ENCODE measurements at regions not wholly inside any gene's neighbourhood (a gene's known extent, or its start where the extent isn't known, plus 50 kb on each side); places are given as distances from the start of the nearest gene placed in this dataset.

- TF ChIP-seq ZNF394 (tag by site-specific recombination; IDR thresholded peaks at IDR 0.05; ENCODE audit: borderline replicate concordance) = no peak
- no peak for TF ChIP-seq ZNF670 (tag by site-specific recombination; IDR thresholded peaks at IDR 0.05; ENCODE audit: low read depth)
- TF ChIP-seq ZNF223 (tag by site-specific recombination; IDR thresholded peaks at IDR 0.05) = no peak
- TF ChIP-seq ZNF335 (tag by site-specific recombination; conservative IDR thresholded peaks at IDR 0.05) = no peak
- no peak for TF ChIP-seq ZNF623 (tag by site-specific recombination; IDR thresholded peaks at IDR 0.05)
- no peak for TF ChIP-seq ZNF558 (tag by site-specific recombination; IDR thresholded peaks at IDR 0.05)
- TF ChIP-seq ZNF114 (tag by site-specific recombination; IDR thresholded peaks at IDR 0.05) = no peak
- no peak for TF ChIP-seq BCL11B (tag by site-specific recombination; IDR thresholded peaks at IDR 0.05; ENCODE audit: low read depth)
Observed at GRCh38 chr4:12221031-12221430, 792.3 kb upstream of the HS3ST1 start (continued).

- POLR2A ChIA-PET = no interaction called here
- H3K9me3 ChIP-seq (ENCODE audit: control insufficient read depth, insufficient read depth, low read depth, low read length) = no peaks in the 10 kb centered on the region
- CTCF ChIA-PET = no interaction called here
- H3K27ac ChIP-seq (ENCODE audit: extremely low read depth, low read depth, low read length) = no peak overlapping the region
- H3K36me3 ChIP-seq (ENCODE audit: control insufficient read depth in 2 of 2, insufficient read depth in 1 of 2, low read length in 2 of 2) = no peaks in the 10 kb centered on the region
- no peak overlapping the region for H3K4me3 ChIP-seq (ENCODE audit: low read depth, low read length)
- no peaks in the 10 kb centered on the region for H3K4me1 ChIP-seq (ENCODE audit: control insufficient read depth, insufficient read depth, low read length)
- TF ChIP-seq ZNF48 (tag by site-specific recombination; IDR thresholded peaks at IDR 0.05) (no peak), ZNF23 (tag by site-specific recombination; IDR thresholded peaks at IDR 0.05; ENCODE audit: borderline replicate concordance) (no peak), ZNF785 (tag by site-specific recombination; IDR thresholded peaks at IDR 0.05) (no peak), KLF7 (tag by site-specific recombination; IDR thresholded peaks at IDR 0.05; ENCODE audit: borderline replicate concordance) (no peak)
Observed at GRCh38 chr4:12211636-12212035, 782.9 kb upstream of the HS3ST1 start.

- no peaks in the 10 kb centered on the region for H3K36me3 ChIP-seq (ENCODE audit: control insufficient read depth in 2 of 2, insufficient read depth in 1 of 2, low read length in 2 of 2)
- H3K4me1 ChIP-seq (ENCODE audit: control insufficient read depth, insufficient read depth, low read length) = no peaks in the 10 kb centered on the region
- no peak overlapping the region for H3K4me3 ChIP-seq (ENCODE audit: low read depth, low read length)
- TF ChIP-seq SCRT2 (tag by site-specific recombination; IDR thresholded peaks at IDR 0.05) (no peak), ZNF433 (tag by site-specific recombination; IDR thresholded peaks at IDR 0.05; ENCODE audit: low read depth) (no peak), ZNF530 (tag by site-specific recombination; IDR thresholded peaks at IDR 0.05; ENCODE audit: low read depth) (no peak), SP2 (tag by site-specific recombination; IDR thresholded peaks at IDR 0.05) (no peak), ZNF155 (tag by site-specific recombination; IDR thresholded peaks at IDR 0.05) (no peak), ZNF169 (tag by site-specific recombination; IDR thresholded peaks at IDR 0.05) (no peak), ZNF510 (tag by site-specific recombination; IDR thresholded peaks at IDR 0.05; ENCODE audit: insufficient replicate concordance) (no peak), ZNF426 (tag by site-specific recombination; IDR thresholded peaks at IDR 0.05) (no peak), PRDM6 (tag by site-specific recombination; IDR thresholded peaks at IDR 0.05) (no peak), ZNF157 (tag by site-specific recombination; IDR thresholded peaks at IDR 0.05) (no peak), SETDB1 (IDR thresholded peaks at IDR 0.05; ENCODE audit: insufficient read length, low read length) (no peak), ZNF747 (tag by site-specific recombination; IDR thresholded peaks at IDR 0.05) (no peak), KLF16 (tag by site-specific recombination; IDR thresholded peaks at IDR 0.05) (no peak), ZNF585B (tag by site-specific recombination; IDR thresholded peaks at IDR 0.05) (no peak), ZNF16 (tag by site-specific recombination; IDR thresholded peaks at IDR 0.05; ENCODE audit: low read depth) (no peak), ZNF341 (tag by site-specific recombination; IDR thresholded peaks at IDR 0.05; ENCODE audit: low read depth) (no peak), ZNF76 (tag by site-specific recombination; IDR thresholded peaks at IDR 0.05; ENCODE audit: borderline replicate concordance, low read depth) (no peak)
- CTCF ChIA-PET = no interaction called here
- POLR2A ChIA-PET = no interaction called here
- H3K27ac ChIP-seq (ENCODE audit: extremely low read depth, low read depth, low read length) = no peak overlapping the region
- no peaks in the 10 kb centered on the region for H3K9me3 ChIP-seq (ENCODE audit: control insufficient read depth, insufficient read depth, low read depth, low read length)
Observed at GRCh38 chr4:12207396-12207795, 778.7 kb upstream of the HS3ST1 start.
